Gastroesophageal sphincter (tissue), 4 donors: ENCODE measurements at regions not wholly inside any gene's neighbourhood (a gene's known extent, or its start where the extent isn't known, plus 50 kb on each side); places are given as distances from the start of the nearest gene placed in this dataset.

Experiments used
- ATAC-seq: fragments of 150-250 bp; one replicate; pipeline ENCODE4 v1.9.1; 2016; ENCODE audit warnings: mild to moderate bottlenecking, moderate library complexity
- H3K27ac ChIP-seq, 4 donors: fragments of 200-600 bp; sonication (generic) in 3 of 4; 1 replicate in 3 of 4; 2 replicates in 1 of 4; pipeline ENCODE4 v1.5.1; 2016 to 2019
- H3K27me3 ChIP-seq: fragments of 200-600 bp; sonication (generic); one replicate; pipeline ENCODE4 v1.5.1; 2019
- H3K36me3 ChIP-seq, 2 donors: fragments of 200-600 bp; sonication (generic); one replicate each; pipeline ENCODE4 v1.5.1; 2019; ENCODE audit warnings: control low read depth in 1 of 2
- H3K4me1 ChIP-seq, 3 donors: fragments of 200-600 bp; sonication (generic); 1 replicate in 2 of 3; 2 replicates in 1 of 3; pipeline ENCODE4 v1.5.1; 2016 to 2019; ENCODE audit warnings: control low read depth in 2 of 3
- H3K4me3 ChIP-seq, 2 donors: fragments of 200-600 bp; sonication (generic); one replicate each; pipeline ENCODE4 v1.5.1; 2019; ENCODE audit warnings: mild to moderate bottlenecking in 1 of 2, moderate library complexity in 1 of 2
- H3K9me3 ChIP-seq, 3 donors: fragments of 200-600 bp; sonication (generic); one replicate each; pipeline ENCODE4 v1.5.1; 2017 to 2019; ENCODE audit warnings: control low read depth in 2 of 3
- CTCF ChIP-seq, 4 experiments: fragments of 200-600 bp in 2 of 4; fragments of 450-650 bp in 2 of 4; sonication (generic) in 1 of 4; IDR thresholded peaks; one replicate each; pipeline ENCODE4 v1.5.1; 2017 to 2019; ENCODE audit warnings: antibody characterized with exemption in 4 of 4, mild to moderate bottlenecking in 2 of 4, moderate library complexity in 2 of 4
- EP300 ChIP-seq: sonication (generic); formaldehyde crosslinking; IDR thresholded peaks from one replicate; pipeline ENCODE4 v1.6.1; 2017; ENCODE audit warnings: antibody characterized with exemption, mild to moderate bottlenecking
- POLR2A ChIP-seq, 2 donors: fragments of 450-650 bp; IDR thresholded peaks; one replicate each; pipeline ENCODE4 v1.6.1; 2017; ENCODE audit warnings: antibody characterized with exemption in 2 of 2, mild to moderate bottlenecking in 2 of 2, moderate library complexity in 1 of 2
- POLR2AphosphoS5 ChIP-seq: sonication (generic); formaldehyde crosslinking; IDR thresholded peaks from one replicate; pipeline ENCODE4 v1.6.1; 2017; ENCODE audit warnings: antibody characterized with exemption
- WGBS, 2 donors: methylation state at CpG; one replicate each; pipeline ENCODE4 v1.1.5; 2018; ENCODE audit warnings: low coverage in 1 of 2; 5-methylcytosine and 5-hydroxymethylcytosine counted together

GRCh38 chr11:33622186-33622585 is 78.4 kb downstream of the C11orf91 start:
- Histone ChIP-seq H3K4me3 (no peak overlapping the region), H3K27me3 (no peaks in the 10 kb centered on the region), H3K9me3 (no peaks in the 10 kb centered on the region), H3K4me1 (no peaks in the 10 kb centered on the region), H3K36me3 (no peaks in the 10 kb centered on the region), H3K27ac (no peak overlapping the region)
- WGBS, 2 donors, result 39 to 44% methylated on average over 2 to 6 of the region's 7 CpGs
- no peak for ATAC-seq
- TF ChIP-seq POLR2A (IDR thresholded peaks at IDR 0.05), result no peak
- TF ChIP-seq EP300, result no peak
- TF ChIP-seq POLR2AphosphoS5, result no peak
- TF ChIP-seq CTCF (IDR thresholded peaks at IDR 0.05), result no peak

GRCh38 chr11:33620423-33621171 is 80.0 kb downstream of the C11orf91 start:
- no peaks in the 10 kb centered on the region for H3K4me1 ChIP-seq
- peaks cover 11% of the 10 kb centered on the region for H3K27me3 ChIP-seq
- 56% methylated on average over 4 to 6 of the region's 6 CpGs for WGBS, 2 donors
- no peak for ATAC-seq
- H3K4me3 ChIP-seq, result no peak overlapping the region
- no peak for TF ChIP-seq EP300
- no peak for TF ChIP-seq POLR2A (IDR thresholded peaks at IDR 0.05)
- no peak for TF ChIP-seq CTCF (IDR thresholded peaks at IDR 0.05)
- no peak for TF ChIP-seq POLR2AphosphoS5
- H3K27ac ChIP-seq, result peak overlapping the region in 1 of 4 donors; percentile 7
- no peaks in the 10 kb centered on the region for H3K36me3 ChIP-seq
- no peaks in the 10 kb centered on the region for H3K9me3 ChIP-seq

- WGBS, 2 donors, result 73 to 79% methylated on average over 5 to 7 of the region's 7 CpGs
- Histone ChIP-seq H3K27ac (no peak overlapping the region), H3K27me3 (peaks cover 11% of the 10 kb centered on the region), H3K9me3 (no peaks in the 10 kb centered on the region), H3K4me1 (no peaks in the 10 kb centered on the region), H3K4me3 (no peak overlapping the region), H3K36me3 (no peaks in the 10 kb centered on the region)
- ATAC-seq, result no peak
- TF ChIP-seq CTCF (IDR thresholded peaks at IDR 0.05), result no peak
- TF ChIP-seq POLR2A (IDR thresholded peaks at IDR 0.05), result no peak
- no peak for TF ChIP-seq EP300
- no peak for TF ChIP-seq POLR2AphosphoS5
Observed at GRCh38 chr11:33618956-33619355, 81.7 kb downstream of the C11orf91 start.

GRCh38 chr11:33618351-33618710 is 82.3 kb downstream of the C11orf91 start:
- TF ChIP-seq POLR2A (IDR thresholded peaks at IDR 0.05) (no peak), POLR2AphosphoS5 (no peak), EP300 (no peak), CTCF (IDR thresholded peaks at IDR 0.05) (no peak)
- H3K4me3 ChIP-seq, result no peak overlapping the region
- 85 to 93% methylated on average over 3 to 6 of the region's 10 CpGs for WGBS, 2 donors
- H3K4me1 ChIP-seq, result no peaks in the 10 kb centered on the region
- peaks cover 11% of the 10 kb centered on the region for H3K27me3 ChIP-seq
- no peak for ATAC-seq
- no peaks in the 10 kb centered on the region for H3K36me3 ChIP-seq
- H3K9me3 ChIP-seq, result no peaks in the 10 kb centered on the region
- H3K27ac ChIP-seq, result no peak overlapping the region

- Histone ChIP-seq H3K4me3 (no peak overlapping the region), H3K27me3 (peaks cover 11% of the 10 kb centered on the region), H3K27ac (no peak overlapping the region), H3K9me3 (no peaks in the 10 kb centered on the region), H3K36me3 (no peaks in the 10 kb centered on the region), H3K4me1 (no peaks in the 10 kb centered on the region)
- no peak for ATAC-seq
- WGBS, 2 donors, result 77 to 96% methylated on average over 5 to 7 of the region's 8 CpGs
- TF ChIP-seq EP300 (no peak), POLR2A (IDR thresholded peaks at IDR 0.05) (no peak), POLR2AphosphoS5 (no peak)
Observed at GRCh38 chr11:33617672-33618350, 82.8 kb downstream of the C11orf91 start.
